ENCODE measurements at regions not wholly inside any gene's neighbourhood (a gene's known extent, or its start where the extent isn't known, plus 50 kb on each side); places are given as distances from the start of the nearest gene placed in this dataset.

GRCh38 chr6:68247782-68248181 lies 387.3 kb upstream of the ADGRB3 start:
- H3K36me3 ChIP-seq (replicated peaks; ENCODE audit: insufficient read depth, low read length), result no peaks in the 10 kb centered on the region
- no peaks in the 10 kb centered on the region for H3K27me3 ChIP-seq (replicated peaks; ENCODE audit: insufficient read depth, low read length)
- H2AFZ ChIP-seq (ENCODE audit: low read length), result no peak overlapping the region
- H3K27ac ChIP-seq (ENCODE audit: low read length), result no peak overlapping the region
- no peaks in the 10 kb centered on the region for H3F3A ChIP-seq (ENCODE audit: insufficient read depth, low read length)
- H4K20me1 ChIP-seq (ENCODE audit: insufficient read depth, low read length), result no peaks in the 10 kb centered on the region
- no peak for DNase-seq
- H3K79me2 ChIP-seq (ENCODE audit: low read length), result no peaks in the 10 kb centered on the region
- TF ChIP-seq EZH2phosphoT487 (IDR thresholded peaks at IDR 0.05; ENCODE audit: low read length), result no peak
- no peak for TF ChIP-seq CTCF (IDR thresholded peaks at IDR 0.05; ENCODE audit: low read length)
- no peak for TF ChIP-seq EZH2 (optimal IDR thresholded peaks at IDR 0.05; ENCODE audit: low read depth, low read length)
- H3K4me1 ChIP-seq (ENCODE audit: low read length), result no peaks in the 10 kb centered on the region
- no peak overlapping the region for H3K9ac ChIP-seq (ENCODE audit: low read length)
- no peaks in the 10 kb centered on the region for H3K9me2 ChIP-seq (replicated peaks; ENCODE audit: insufficient read depth, low read length)
- H3K9me3 ChIP-seq (replicated peaks; ENCODE audit: insufficient read depth, low read length), result no peaks in the 10 kb centered on the region
- H3K4me3 ChIP-seq (ENCODE audit: low read length), result no peak overlapping the region
- no peak overlapping the region for H3K4me2 ChIP-seq (ENCODE audit: low read depth, low read length)

- no peaks in the 10 kb centered on the region for H3K4me1 ChIP-seq (ENCODE audit: low read length)
- no peaks in the 10 kb centered on the region for H3K9me2 ChIP-seq (replicated peaks; ENCODE audit: insufficient read depth, low read length)
- H3K9me3 ChIP-seq (replicated peaks; ENCODE audit: insufficient read depth, low read length), result no peaks in the 10 kb centered on the region
- no peak overlapping the region for H3K4me3 ChIP-seq (ENCODE audit: low read length)
- no peak overlapping the region for H3K4me2 ChIP-seq (ENCODE audit: low read depth, low read length)
- H4K20me1 ChIP-seq (ENCODE audit: insufficient read depth, low read length), result no peaks in the 10 kb centered on the region
- no peaks in the 10 kb centered on the region for H3K27me3 ChIP-seq (replicated peaks; ENCODE audit: insufficient read depth, low read length)
- H3K36me3 ChIP-seq (replicated peaks; ENCODE audit: insufficient read depth, low read length), result no peaks in the 10 kb centered on the region
- no peak overlapping the region for H3K27ac ChIP-seq (ENCODE audit: low read length)
- no peaks in the 10 kb centered on the region for H3K79me2 ChIP-seq (ENCODE audit: low read length)
- TF ChIP-seq EZH2 (optimal IDR thresholded peaks at IDR 0.05; ENCODE audit: low read depth, low read length) (no peak), CTCF (IDR thresholded peaks at IDR 0.05; ENCODE audit: low read length) (no peak), EZH2phosphoT487 (IDR thresholded peaks at IDR 0.05; ENCODE audit: low read length) (no peak)
- H3K9ac ChIP-seq (ENCODE audit: low read length), result no peak overlapping the region
- DNase-seq, result no peak
- no peaks in the 10 kb centered on the region for H3F3A ChIP-seq (ENCODE audit: insufficient read depth, low read length)
- no peak overlapping the region for H2AFZ ChIP-seq (ENCODE audit: low read length)
These were observed 394.4 kb upstream of the ADGRB3 start for GRCh38 chr6:68240726-68241125.

GRCh38 chr6:68239034-68239433 lies 396.0 kb upstream of the ADGRB3 start:
- Histone ChIP-seq H3K4me1 (ENCODE audit: low read length) (no peaks in the 10 kb centered on the region), H3K9me3 (replicated peaks; ENCODE audit: insufficient read depth, low read length) (no peaks in the 10 kb centered on the region), H3K4me3 (ENCODE audit: low read length) (no peak overlapping the region), H2AFZ (ENCODE audit: low read length) (no peak overlapping the region), H4K20me1 (ENCODE audit: insufficient read depth, low read length) (no peaks in the 10 kb centered on the region), H3K9ac (ENCODE audit: low read length) (no peak overlapping the region), H3K36me3 (replicated peaks; ENCODE audit: insufficient read depth, low read length) (no peaks in the 10 kb centered on the region), H3K9me2 (replicated peaks; ENCODE audit: insufficient read depth, low read length) (no peaks in the 10 kb centered on the region), H3K4me2 (ENCODE audit: low read depth, low read length) (no peak overlapping the region), H3F3A (ENCODE audit: insufficient read depth, low read length) (no peaks in the 10 kb centered on the region), H3K27me3 (replicated peaks; ENCODE audit: insufficient read depth, low read length) (no peaks in the 10 kb centered on the region), H3K79me2 (ENCODE audit: low read length) (no peaks in the 10 kb centered on the region), H3K27ac (ENCODE audit: low read length) (no peak overlapping the region)
- no peak for DNase-seq
- TF ChIP-seq EZH2 (optimal IDR thresholded peaks at IDR 0.05; ENCODE audit: low read depth, low read length) (no peak), CTCF (IDR thresholded peaks at IDR 0.05; ENCODE audit: low read length) (no peak), EZH2phosphoT487 (IDR thresholded peaks at IDR 0.05; ENCODE audit: low read length) (no peak)
